ENCODE measurements at regions not wholly inside any gene's neighbourhood (a gene's known extent, or its start where the extent isn't known, plus 50 kb on each side); places are given as distances from the start of the nearest gene placed in this dataset.

GRCh38 chr2:9145109-9145751, 61.4 kb upstream of the ASAP2 start:
- peak overlapping the region in 1 of 4 donors; percentile 18 for H3K27ac ChIP-seq
- no peak overlapping the region for H3K4me3 ChIP-seq
- no peaks in the 10 kb centered on the region for H3K27me3 ChIP-seq
- H3K4me1 ChIP-seq = peaks cover 0 to 32% (median 12%) of the 10 kb centered on the region in 3 donors
- no peaks in the 10 kb centered on the region for H3K9me3 ChIP-seq
- TF ChIP-seq EP300 (IDR thresholded peaks at IDR 0.05) = no peak
- TF ChIP-seq, protein P1, sequence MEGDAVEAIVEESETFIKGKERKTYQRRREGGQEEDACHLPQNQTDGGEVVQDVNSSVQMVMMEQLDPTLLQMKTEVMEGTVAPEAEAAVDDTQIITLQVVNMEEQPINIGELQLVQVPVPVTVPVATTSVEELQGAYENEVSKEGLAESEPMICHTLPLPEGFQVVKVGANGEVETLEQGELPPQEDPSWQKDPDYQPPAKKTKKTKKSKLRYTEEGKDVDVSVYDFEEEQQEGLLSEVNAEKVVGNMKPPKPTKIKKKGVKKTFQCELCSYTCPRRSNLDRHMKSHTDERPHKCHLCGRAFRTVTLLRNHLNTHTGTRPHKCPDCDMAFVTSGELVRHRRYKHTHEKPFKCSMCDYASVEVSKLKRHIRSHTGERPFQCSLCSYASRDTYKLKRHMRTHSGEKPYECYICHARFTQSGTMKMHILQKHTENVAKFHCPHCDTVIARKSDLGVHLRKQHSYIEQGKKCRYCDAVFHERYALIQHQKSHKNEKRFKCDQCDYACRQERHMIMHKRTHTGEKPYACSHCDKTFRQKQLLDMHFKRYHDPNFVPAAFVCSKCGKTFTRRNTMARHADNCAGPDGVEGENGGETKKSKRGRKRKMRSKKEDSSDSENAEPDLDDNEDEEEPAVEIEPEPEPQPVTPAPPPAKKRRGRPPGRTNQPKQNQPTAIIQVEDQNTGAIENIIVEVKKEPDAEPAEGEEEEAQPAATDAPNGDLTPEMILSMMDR (IDR thresholded peaks at IDR 0.05) = no peak
- peak; percentile 25 for TF ChIP-seq POLR2AphosphoS5 (IDR thresholded peaks at IDR 0.05)
- TF ChIP-seq POLR2A (IDR thresholded peaks at IDR 0.05) = no peak
- no peaks in the 10 kb centered on the region for H3K36me3 ChIP-seq
- WGBS, 2 donors (ENCODE audit: low coverage in 1 of 2) = 60 to 75% methylated on average over 7 to 11 of the region's 13 CpGs
- ATAC-seq = peak; percentile 23

- Histone ChIP-seq H3K27ac (peak overlapping the region in 3 of 4 donors; percentile 13 to 18 (median 17)), H3K4me3 (no peak overlapping the region), H3K4me1 (peaks cover 0 to 36% (median 12%) of the 10 kb centered on the region in 3 donors), H3K36me3 (no peaks in the 10 kb centered on the region), H3K9me3 (no peaks in the 10 kb centered on the region), H3K27me3 (no peaks in the 10 kb centered on the region)
- WGBS, 2 donors (ENCODE audit: low coverage in 1 of 2) = 58 to 84% methylated on average over 5 of the region's 5 CpGs
- ATAC-seq = no peak
- peak; percentile 48 for TF ChIP-seq POLR2AphosphoS5 (IDR thresholded peaks at IDR 0.05)
- TF ChIP-seq EP300 (IDR thresholded peaks at IDR 0.05) = no peak
Observed at GRCh38 chr2:9144617-9145016, 62.0 kb upstream of the ASAP2 start.

DNA sequence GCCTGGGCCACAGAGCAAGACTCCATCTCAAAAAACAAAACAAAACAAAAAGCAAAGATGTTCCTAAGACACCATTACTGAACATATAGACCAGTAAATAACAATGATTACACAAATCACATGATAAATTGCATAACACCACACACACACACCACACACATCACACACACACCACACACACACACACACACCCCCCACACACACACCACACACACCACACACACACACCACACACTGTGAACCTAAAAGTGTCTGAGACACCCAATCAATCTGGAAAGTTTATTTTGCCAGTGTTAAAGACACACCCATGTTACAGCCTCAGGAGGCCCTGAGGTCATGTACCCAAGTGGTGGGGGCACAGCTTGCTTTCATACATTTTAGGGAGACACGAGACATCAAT, 62.6 kb upstream of the ASAP2 start:
- 80 to 100% methylated on average over 1 of the region's 1 CpG for WGBS, 2 donors (ENCODE audit: low coverage in 1 of 2)

DNA sequence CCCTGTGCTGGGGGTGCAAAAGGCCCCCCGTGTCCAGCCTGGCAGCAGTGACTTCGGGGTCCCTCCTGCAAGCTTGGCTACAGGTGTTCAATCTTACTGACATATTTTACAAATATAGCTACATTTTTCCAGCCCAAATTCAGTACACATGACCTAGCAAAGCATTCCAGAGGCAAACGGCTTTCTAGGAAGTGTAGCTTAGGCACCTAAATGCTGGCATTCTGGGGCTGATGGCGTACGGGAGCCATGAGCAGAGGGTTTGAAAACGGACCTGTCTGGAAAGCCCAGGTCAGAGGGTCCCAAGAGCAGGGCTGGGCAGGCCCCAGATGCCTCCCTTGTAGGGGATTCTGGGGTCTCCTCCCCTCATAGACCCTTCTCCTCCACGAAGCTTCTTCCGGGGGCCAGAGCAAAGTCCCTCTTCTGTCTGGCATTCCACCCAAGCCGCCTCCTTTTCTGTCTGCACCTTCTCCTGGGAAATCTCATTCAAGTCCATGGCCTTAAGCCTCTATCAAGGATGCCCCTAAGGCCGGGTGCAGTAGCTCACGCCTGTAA, 63.3 kb upstream of the ASAP2 start:
- ATAC-seq = no peak

More for the DNA sequence above, 62.6 kb upstream of the ASAP2 start:
- Histone ChIP-seq H3K36me3 (no peaks in the 10 kb centered on the region), H3K27me3 (no peaks in the 10 kb centered on the region), H3K4me3 (no peak overlapping the region), H3K4me1 (peaks cover 0 to 39% (median 12%) of the 10 kb centered on the region in 3 donors), H3K9me3 (no peaks in the 10 kb centered on the region), H3K27ac (peak overlapping the region in 3 of 4 donors; percentile 13 to 75 (median 17))
- no peak for ATAC-seq
- TF ChIP-seq POLR2A (IDR thresholded peaks at IDR 0.05) = no peak
- TF ChIP-seq POLR2AphosphoS5 (IDR thresholded peaks at IDR 0.05) = no peak
- TF ChIP-seq EP300 (IDR thresholded peaks at IDR 0.05) = no peak

DNA sequence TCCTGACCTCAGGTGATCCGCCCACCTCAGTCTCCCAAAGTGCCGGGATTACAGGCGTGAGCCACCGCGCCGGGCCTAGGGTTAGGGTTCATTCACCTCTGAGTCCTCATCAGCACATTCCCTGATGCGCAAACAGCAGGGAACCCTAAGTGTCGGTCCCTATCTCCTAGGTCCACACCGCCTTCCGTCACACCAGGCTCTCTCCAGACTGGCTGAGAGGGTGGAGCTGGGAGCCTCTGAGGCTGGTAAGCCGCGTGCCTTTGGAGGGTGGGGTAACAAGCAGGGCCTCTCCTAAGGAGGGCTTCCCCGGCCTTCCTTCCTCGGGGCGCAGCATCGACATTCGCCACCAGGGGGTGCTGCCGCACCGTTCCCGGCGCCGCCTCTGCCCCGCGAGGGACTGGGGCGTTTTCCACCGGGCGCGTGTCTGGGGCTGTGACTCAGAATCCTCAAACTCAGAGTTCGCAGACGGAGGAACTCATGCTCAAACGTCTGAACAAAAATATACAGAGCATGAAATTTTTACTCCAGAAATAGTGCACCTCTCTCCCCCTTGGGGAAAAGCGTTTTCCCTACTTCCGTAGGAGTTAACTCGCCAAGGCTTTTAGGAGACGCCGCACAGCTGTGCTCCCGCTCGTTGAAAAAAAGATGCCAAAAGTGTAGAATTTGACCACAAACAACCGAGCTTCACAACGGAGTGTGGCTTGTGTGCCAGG, 63.9 kb upstream of the ASAP2 start:
- Histone ChIP-seq H3K9me3 (no peaks in the 10 kb centered on the region), H3K27ac (peak overlapping the region in 3 of 4 donors; percentile 63 to 75 (median 70))
- ATAC-seq = peak; percentile 88

More for the DNA sequence above, 63.3 kb upstream of the ASAP2 start:
- no peak for TF ChIP-seq EP300 (IDR thresholded peaks at IDR 0.05)
- TF ChIP-seq, protein P1 (IDR thresholded peaks at IDR 0.05) = no peak
- no peak for TF ChIP-seq POLR2AphosphoS5 (IDR thresholded peaks at IDR 0.05)
- TF ChIP-seq POLR2A (IDR thresholded peaks at IDR 0.05) = no peak
- peak overlapping the region in 3 of 4 donors; percentile 47 to 75 (median 70) for H3K27ac ChIP-seq
- no peaks in the 10 kb centered on the region for H3K27me3 ChIP-seq
- H3K4me1 ChIP-seq = peaks cover 0 to 39% (median 12%) of the 10 kb centered on the region in 3 donors
- H3K36me3 ChIP-seq = no peaks in the 10 kb centered on the region
- WGBS, 2 donors (ENCODE audit: low coverage in 1 of 2) = 43 to 60% methylated on average over 2 to 4 of the region's 11 CpGs
- peak overlapping the region in 1 of 2 donors; percentile 28 for H3K4me3 ChIP-seq
- no peaks in the 10 kb centered on the region for H3K9me3 ChIP-seq

More for the DNA sequence above, 63.9 kb upstream of the ASAP2 start:
- Histone ChIP-seq H3K27me3 (no peaks in the 10 kb centered on the region), H3K4me1 (peaks cover 0 to 39% (median 12%) of the 10 kb centered on the region in 3 donors), H3K4me3 (peak overlapping the region in 1 of 2 donors; percentile 28), H3K36me3 (no peaks in the 10 kb centered on the region)
- TF ChIP-seq EP300 (IDR thresholded peaks at IDR 0.05) = no peak
- TF ChIP-seq POLR2A (IDR thresholded peaks at IDR 0.05) = peak in 1 of 2 donors; percentile 10
- peak; percentile 65 for TF ChIP-seq POLR2AphosphoS5 (IDR thresholded peaks at IDR 0.05)
- TF ChIP-seq, protein P1 (IDR thresholded peaks at IDR 0.05) = peak; percentile 99
- WGBS, 2 donors (ENCODE audit: low coverage in 1 of 2) = 7 to 43% methylated on average over 1 to 3 of the region's 40 CpGs
